B cell (primary cell): ENCODE measurements at regions not wholly inside any gene's neighbourhood (a gene's known extent, or its start where the extent isn't known, plus 50 kb on each side); places are given as distances from the start of the nearest gene placed in this dataset.

ENCODE experiments used
- ATAC-seq: fragments of 200-7000 bp; cut with Tn5 transposase; one replicate; pipeline ENCODE4 v1.10.0; 2021; ENCODE audit warnings: low read depth, mild to moderate bottlenecking, moderate number of reproducible peaks, moderate library complexity
- CTCF ChIA-PET: fragments of 350-600 bp; sonication (Branson Sonifier 250); formaldehyde crosslinking; loops from one replicate; lab custom pipeline; 2021; ENCODE audit warnings: antibody characterized with exemption, inconsistent platforms; lab: Charles Lee
- POLR2A ChIA-PET: fragments of 350-600 bp; sonication (Branson Sonifier 250); formaldehyde crosslinking; loops from one replicate; lab custom pipeline; 2021; ENCODE audit warnings: antibody characterized with exemption; lab: Charles Lee
- DNase-seq: peaks from one replicate; pipeline ENCODE4 v3.0.0; 2013
- H2AFZ ChIP-seq: 2 replicates; pipeline ENCODE4 v1.6.1; 2012; ENCODE audit warnings: mild to moderate bottlenecking, low read depth, low read length; ENCODE audit not compliant: insufficient read depth, poor library complexity, severe bottlenecking
- H3K27ac ChIP-seq, 2 donors: 1 replicate in 1 of 2; 2 replicates in 1 of 2; pipeline ENCODE4 v1.5.1; 2012 to 2013; ENCODE audit warnings: low read length in 2 of 2, mild to moderate bottlenecking in 2 of 2, moderate library complexity in 1 of 2
- H3K27me3 ChIP-seq, 4 experiments: fragments of 200-600 bp in 1 of 4; sonication (generic) in 1 of 4; replicated peaks in 1 of 4; 1 replicate in 2 of 4; 2 replicates in 2 of 4; pipeline versions ENCODE4 v1.6.1 to v1.7.0; 2013 to 2016; ENCODE audit warnings: low read length in 3 of 4, mild to moderate bottlenecking in 2 of 4, mixed read lengths in 1 of 4, moderate library complexity in 1 of 4; ENCODE audit not compliant: insufficient read depth in 4 of 4, control insufficient read depth in 3 of 4; ENCODE audit errors: control extremely low read depth in 1 of 4
- H3K36me3 ChIP-seq, 2 experiments: replicated peaks in 1 of 2; 1 replicate in 1 of 2; 2 replicates in 1 of 2; pipeline versions ENCODE4 v1.6.1 to v1.7.1; 2013; ENCODE audit warnings: low read length in 1 of 2; ENCODE audit not compliant: insufficient read depth in 2 of 2, control insufficient read depth in 1 of 2; ENCODE audit errors: control extremely low read depth in 1 of 2, extremely low read depth in 1 of 2
- H3K4me1 ChIP-seq, 2 donors: fragments of 200-600 bp in 1 of 2; sonication (generic) in 1 of 2; 1 replicate in 1 of 2; 2 replicates in 1 of 2; pipeline versions ENCODE4 v1.5.1 to v1.6.1; 2013 to 2017; ENCODE audit warnings: low read length in 2 of 2; ENCODE audit not compliant: control insufficient read depth in 2 of 2, insufficient read depth in 2 of 2
- H3K4me2 ChIP-seq: replicated peaks from 2 replicates; pipeline ENCODE3; 2012; ENCODE audit warnings: mild to moderate bottlenecking, low read depth, low read length; ENCODE audit not compliant: poor library complexity, severe bottlenecking
- H3K4me3 ChIP-seq, 5 experiments: fragments of 200-600 bp in 1 of 5; sonication (generic) in 1 of 5; 1 replicate in 3 of 5; 2 replicates in 2 of 5; pipeline versions ENCODE4 v1.5.1 to v1.7.0; 2011 to 2016; ENCODE audit warnings: low read length in 4 of 5, mild to moderate bottlenecking in 4 of 5, low read depth in 2 of 5, control low read depth in 1 of 5, moderate library complexity in 1 of 5; ENCODE audit not compliant: insufficient read depth in 1 of 5; ENCODE audit errors: control extremely low read depth in 1 of 5, extremely low read depth in 1 of 5
- H3K79me2 ChIP-seq: fragments of 200-600 bp; sonication (generic); one replicate; pipeline ENCODE4 v1.6.0; 2016; ENCODE audit warnings: low read length; ENCODE audit not compliant: control insufficient read depth, insufficient read depth
- H3K9ac ChIP-seq: fragments of 200-600 bp; sonication (generic); 2 replicates; pipeline ENCODE4 v1.6.1; 2017; ENCODE audit warnings: mild to moderate bottlenecking, low read length, moderate library complexity
- H3K9me3 ChIP-seq, 3 donors: one replicate each; pipeline versions ENCODE4 v1.6.1 to v1.7.1; 2013; ENCODE audit warnings: low read length in 2 of 3; ENCODE audit not compliant: control insufficient read depth in 2 of 3, insufficient read depth in 1 of 3; ENCODE audit errors: control extremely low read depth in 1 of 3
- H4K20me1 ChIP-seq: 2 replicates; pipeline ENCODE4 v1.6.0; 2012; ENCODE audit warnings: mild to moderate bottlenecking, low read length; ENCODE audit not compliant: insufficient read depth, control insufficient read depth, poor library complexity, severe bottlenecking
- H3K27ac Mint-ChIP-seq: one replicate; pipeline ENCODE4 v1.8.0; 2021; ENCODE audit warnings: mixed read lengths
- H3K27me3 Mint-ChIP-seq: one replicate; pipeline ENCODE4 v1.8.0; 2021; ENCODE audit warnings: mixed read lengths
- H3K4me1 Mint-ChIP-seq: one replicate; pipeline ENCODE4 v1.8.0; 2021; ENCODE audit warnings: mixed read lengths
- H3K4me3 Mint-ChIP-seq: one replicate; pipeline ENCODE4 v1.8.0; 2021; ENCODE audit warnings: mixed read lengths
- H3K9me3 Mint-ChIP-seq: one replicate; pipeline ENCODE4 v1.8.0; 2022; ENCODE audit warnings: mixed read lengths; ENCODE audit not compliant: insufficient read depth
- CTCF ChIP-seq: fragments of 200-600 bp; IDR thresholded peaks from one replicate; pipeline ENCODE4 v1.8.0; 2022; ENCODE audit warnings: antibody characterized with exemption, mild to moderate bottlenecking
- EZH2 ChIP-seq: IDR thresholded peaks from 2 replicates; pipeline ENCODE4 v1.6.1; 2012; ENCODE audit warnings: borderline replicate concordance, low read depth, mild to moderate bottlenecking, moderate library complexity, low read length; ENCODE audit not compliant: insufficient read depth, poor library complexity, severe bottlenecking
- WGBS: methylation state at CpG from one replicate; pipeline ENCODE4 v1.1.5; 2013; ENCODE audit warnings: missing lambda C conversion rate; ENCODE audit not compliant: insufficient coverage; 5-methylcytosine and 5-hydroxymethylcytosine counted together
- intact Hi-C: fragments of 100-400 bp; cut with micrococcal nuclease; formaldehyde crosslinking; loops from one replicate; pipeline ENCODE4 v1.10.0; 2022

- peak overlapping the region; percentile 14 for H2AFZ ChIP-seq
- no peak overlapping the region for H3K9ac ChIP-seq
- Mint-ChIP-seq H3K4me1 (peaks cover 60% of the 10 kb centered on the region), H3K27ac (peak overlapping the region; percentile 82), H3K9me3 (no peaks in the 10 kb centered on the region), H3K4me3 (peak overlapping the region; percentile 8), H3K27me3 (no peaks in the 10 kb centered on the region)
- peak overlapping the region; percentile 60 for H3K4me2 ChIP-seq
- H3K4me1 ChIP-seq: peaks cover 57 to 58% of the 10 kb centered on the region in 2 donors
- H3K4me3 ChIP-seq: no peak overlapping the region
- ChIA-PET POLR2A (no interaction called here), CTCF (interaction anchor here (0.9 to 1.7 kb wide), 2 partner anchors 9 to 158 kb away, joined by 4 read pairs; no protein-coding TSS in a partner anchor)
- ATAC-seq (peak; percentile 19), DNase-seq (peak; percentile 71)
- TF ChIP-seq EZH2: no peak
- TF ChIP-seq CTCF: no peak
- no peaks in the 10 kb centered on the region for H3K27me3 ChIP-seq
- intact Hi-C loops: loop anchor here (5.0 kb wide), 3 partner anchors 138 to 303 kb away; partner anchors contain the start of genes HSPA13 and SAMSN1
- H3K36me3 ChIP-seq: no peaks in the 10 kb centered on the region
- H3K79me2 ChIP-seq: no peaks in the 10 kb centered on the region
- no peaks in the 10 kb centered on the region for H4K20me1 ChIP-seq
- no peaks in the 10 kb centered on the region for H3K9me3 ChIP-seq
- no CpG with 5 or more reads among the region's 2 CpGs for WGBS
- H3K27ac ChIP-seq: peak overlapping the region; percentile 64 to 80
Observed at GRCh38 chr21:14685568-14685967, 139.5 kb upstream of the SAMSN1 start.

DNA sequence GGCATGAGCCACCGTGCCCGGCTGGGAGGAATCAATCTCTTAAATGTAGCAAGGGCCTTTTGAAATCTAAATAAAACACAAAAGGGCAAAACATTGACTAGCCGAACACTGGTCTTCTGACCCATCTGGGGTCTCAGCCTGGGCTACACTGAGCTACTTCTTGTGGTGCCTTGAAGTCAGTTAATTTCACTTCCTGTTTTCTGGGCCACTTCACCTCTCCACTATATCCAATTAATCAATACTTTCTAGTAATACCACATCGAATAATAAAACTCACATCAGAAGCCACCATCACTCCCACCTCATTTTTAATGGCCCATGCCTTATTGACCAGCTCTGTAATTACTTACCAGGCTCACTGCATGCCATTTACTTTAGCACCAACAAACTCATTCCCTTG is 138.0 kb upstream of the SAMSN1 start:
- H3K9ac ChIP-seq: no peak overlapping the region
- no peaks in the 10 kb centered on the region for H3K9me3 ChIP-seq
- H2AFZ ChIP-seq: peak overlapping the region; percentile 22
- peaks cover 74% of the 10 kb centered on the region for H3K4me1 Mint-ChIP-seq
- peak; percentile 73 for DNase-seq
- POLR2A ChIA-PET: no interaction called here
- peaks cover 66 to 68% of the 10 kb centered on the region in 2 donors for H3K4me1 ChIP-seq
- peak overlapping the region; percentile 60 for H3K4me2 ChIP-seq
- WGBS: 38% methylated on average over 2 of the region's 4 CpGs
- H3K27me3 Mint-ChIP-seq: no peaks in the 10 kb centered on the region
- ATAC-seq: peak; percentile 46
- TF ChIP-seq EZH2: no peak
- TF ChIP-seq CTCF: no peak
- peak overlapping the region; percentile 40 for H3K4me3 Mint-ChIP-seq
- H3K36me3 ChIP-seq: no peaks in the 10 kb centered on the region
- peak overlapping the region; percentile 45 to 61 for H3K27ac ChIP-seq
- H4K20me1 ChIP-seq: no peaks in the 10 kb centered on the region
- no peaks in the 10 kb centered on the region for H3K27me3 ChIP-seq
- H3K9me3 Mint-ChIP-seq: peaks cover 4% of the 10 kb centered on the region
- no peaks in the 10 kb centered on the region for H3K79me2 ChIP-seq
- CTCF ChIA-PET: interaction anchor here (0.6 to 1.0 kb wide), 2 partner anchors 14 to 54 kb away, joined by 3 read pairs; no protein-coding TSS in a partner anchor
- intact Hi-C loops: loop anchor here (1.0 kb wide), 1 partner anchor 8 kb away; no protein-coding TSS in a partner anchor
- H3K27ac Mint-ChIP-seq: peak overlapping the region; percentile 67
- H3K4me3 ChIP-seq: no peak overlapping the region
